SK-N-SH (cell line): ENCODE measurements at regions not wholly inside any gene's neighbourhood (a gene's known extent, or its start where the extent isn't known, plus 50 kb on each side); places are given as distances from the start of the nearest gene placed in this dataset.

ENCODE experiments used
- CTCF ChIA-PET: fragments of 300-600, 350-600 bp; formaldehyde crosslinking; extraction: SDS; loops from one replicate; lab custom pipeline; 2021; lab: Yijun Ruan, JAX
- POLR2A ChIA-PET: fragments of 350-600 bp; sonication (Branson Sonifier 250); formaldehyde crosslinking; extraction: SDS; loops from one replicate; lab custom pipeline; 2020; ENCODE audit warnings: antibody characterized with exemption, inconsistent platforms; lab: Yijun Ruan, JAX
- DNase-seq: peaks from one replicate; pipeline ENCODE4 v3.0.0; 2012
- H2AFZ ChIP-seq: fragments of 200-600 bp; sonication (generic); 2 replicates; pipeline ENCODE4 v1.8.1; 2016; ENCODE audit warnings: antibody characterized with exemption, mild to moderate bottlenecking, low read depth
- H3F3A ChIP-seq: fragments of 200-600 bp; sonication (generic); replicated peaks from 2 replicates; pipeline ENCODE3; 2016; ENCODE audit warnings: antibody characterized with exemption, mild to moderate bottlenecking; ENCODE audit not compliant: insufficient read depth
- H3K27ac ChIP-seq, 2 experiments: fragments of 200-500 bp in 1 of 2; fragments of 200-600 bp in 1 of 2; sonication (Bioruptor generic) in 1 of 2; sonication (generic), shearing (Covaris generic) in 1 of 2; 2 replicates each; pipeline versions ENCODE4 v1.5.1 to v1.6.1; 2014 to 2016; ENCODE audit warnings: low read depth in 2 of 2, inconsistent platforms in 1 of 2, low read length in 1 of 2, mild to moderate bottlenecking in 1 of 2, mixed read lengths in 1 of 2
- H3K27me3 ChIP-seq: fragments of 200-600 bp; sonication (generic), shearing (Covaris generic); 2 replicates; pipeline ENCODE4 v1.6.1; 2016; ENCODE audit warnings: mixed run types; ENCODE audit not compliant: insufficient read depth
- H3K36me3 ChIP-seq, 2 experiments: fragments of 200-500 bp in 1 of 2; fragments of 200-600 bp in 1 of 2; sonication (Bioruptor generic) in 1 of 2; sonication (generic) in 1 of 2; replicated peaks in 1 of 2; 2 replicates each; pipeline versions ENCODE3 to v1.5.1; 2014 to 2016; ENCODE audit warnings: low read length in 1 of 2, mild to moderate bottlenecking in 1 of 2; ENCODE audit not compliant: insufficient read depth in 2 of 2, control insufficient read depth in 1 of 2
- H3K4me1 ChIP-seq, 2 experiments: fragments of 200-500 bp in 1 of 2; fragments of 200-600 bp in 1 of 2; sonication (Bioruptor generic) in 1 of 2; sonication (generic), shearing (Covaris generic) in 1 of 2; 2 replicates each; pipeline versions ENCODE4 v1.5.1 to v1.6.1; 2014 to 2016; ENCODE audit warnings: low read depth in 1 of 2, low read length in 1 of 2, mixed run types in 1 of 2; ENCODE audit not compliant: insufficient read depth in 2 of 2, control insufficient read depth in 1 of 2
- H3K4me2 ChIP-seq: fragments of 200-600 bp; sonication (generic), shearing (Covaris generic); 2 replicates; pipeline ENCODE4 v1.6.1; 2017; ENCODE audit warnings: mixed run types
- H3K4me3 ChIP-seq, 2 experiments: fragments of 200-500 bp in 1 of 2; fragments of 200-600 bp in 1 of 2; sonication (Bioruptor generic) in 1 of 2; sonication (generic), shearing (Covaris generic) in 1 of 2; 2 replicates each; pipeline versions ENCODE4 v1.5.1 to v1.8.1; 2014 to 2016; ENCODE audit warnings: low read depth in 2 of 2, inconsistent platforms in 1 of 2, low read length in 1 of 2, mild to moderate bottlenecking in 1 of 2, mixed read lengths in 1 of 2, moderate library complexity in 1 of 2
- H3K79me2 ChIP-seq: fragments of 200-600 bp; sonication (generic); 2 replicates; pipeline ENCODE4 v1.8.1; 2017; ENCODE audit warnings: mild to moderate bottlenecking; ENCODE audit not compliant: insufficient read depth
- H3K9ac ChIP-seq: fragments of 200-600 bp; sonication (generic); 2 replicates; pipeline ENCODE4 v1.6.1; 2017; ENCODE audit warnings: mixed run types
- H3K9me2 ChIP-seq: fragments of 200-600 bp; sonication (generic); 2 replicates; pipeline ENCODE4 v1.6.1; 2017; ENCODE audit warnings: mixed run types
- H3K9me3 ChIP-seq: fragments of 200-600 bp; sonication (generic); 2 replicates; pipeline ENCODE4 v1.6.1; 2017; ENCODE audit warnings: mixed run types, mild to moderate bottlenecking, moderate library complexity
- H4K20me1 ChIP-seq: fragments of 200-600 bp; sonication (generic); 2 replicates; pipeline ENCODE4 v1.6.1; 2017; ENCODE audit warnings: mild to moderate bottlenecking, mixed run types; ENCODE audit not compliant: insufficient read depth
- CHD2 ChIP-seq: fragments of 150-350 bp; IDR thresholded peaks from 2 replicates; pipeline ENCODE4 v1.6.1; 2018; ENCODE audit warnings: low read length; ENCODE audit not compliant: partially characterized antibody
- EZH2phosphoT487 ChIP-seq: fragments of 200-600 bp; sonication (generic); IDR thresholded peaks from 2 replicates; pipeline ENCODE4 v1.6.1; 2017; ENCODE audit warnings: low read depth, mixed run types, mild to moderate bottlenecking, antibody characterized with exemption, moderate library complexity, borderline replicate concordance
- FOXJ3 ChIP-seq: sonication (generic); formaldehyde crosslinking; IDR thresholded peaks from 2 replicates; pipeline ENCODE4 v1.5.1; 2020; ENCODE audit warnings: mild to moderate bottlenecking, missing genetic modification reagents
- FOXM1 ChIP-seq: IDR thresholded peaks from 2 replicates; pipeline ENCODE4 v1.4.0; 2012; ENCODE audit warnings: low read depth, mild to moderate bottlenecking
- GABPA ChIP-seq: IDR thresholded peaks from 2 replicates; pipeline ENCODE4 v1.4.0; 2012; ENCODE audit warnings: low read depth, mild to moderate bottlenecking
- IRF3 ChIP-seq: fragments of 150-350 bp; IDR thresholded peaks from 2 replicates; pipeline ENCODE4 v1.6.1; 2016; ENCODE audit warnings: mild to moderate bottlenecking, low read depth, low read length
- JUND ChIP-seq: IDR thresholded peaks from 2 replicates; pipeline ENCODE4 v1.4.0; 2012
- MAX ChIP-seq: IDR thresholded peaks from 2 replicates; pipeline ENCODE4 v1.4.0; 2012; ENCODE audit warnings: low read depth
- MEF2A ChIP-seq: IDR thresholded peaks from 2 replicates; pipeline ENCODE4 v1.4.0; 2012; ENCODE audit warnings: low read depth, borderline replicate concordance
- PBX3 ChIP-seq: IDR thresholded peaks from 2 replicates; pipeline ENCODE4; 2012
- POLR2AphosphoS5 ChIP-seq: IDR thresholded peaks from 2 replicates; pipeline ENCODE4 v1.6.1; 2012; ENCODE audit warnings: low read depth, low read length
- RFX5 ChIP-seq: IDR thresholded peaks from 2 replicates; pipeline ENCODE4 v1.6.1; 2012; ENCODE audit warnings: mild to moderate bottlenecking, improper control_type of control experiment, low read length
- TAF1 ChIP-seq: IDR thresholded peaks from 2 replicates; pipeline ENCODE4 v1.6.1; 2012; ENCODE audit warnings: low read depth, mild to moderate bottlenecking, low read length, moderate library complexity, borderline replicate concordance
- TEAD4 ChIP-seq: IDR thresholded peaks from 2 replicates; pipeline ENCODE4 v1.4.0; 2012; ENCODE audit warnings: mild to moderate bottlenecking, borderline replicate concordance; ENCODE audit not compliant: insufficient read depth
- ZBTB33 ChIP-seq: IDR thresholded peaks from 2 replicates; pipeline ENCODE4 v1.4.0; 2012; ENCODE audit warnings: low read depth, borderline replicate concordance
- WGBS: methylation state at CpG from one replicate; pipeline ENCODE4 v1.1.6; 2017; ENCODE audit warnings: low lambda C conversion rate; 5-methylcytosine and 5-hydroxymethylcytosine counted together

GRCh38 chr1:244326757-244327156 is 125.0 kb downstream of the ADSS2 start:
- peaks cover 20% of the 10 kb centered on the region for H3F3A ChIP-seq
- H3K9me3 ChIP-seq = 0 out of 2 replicates have a peak, but pooled peaks cover 15% of the 10 kb centered on the region
- ChIA-PET CTCF (interaction anchor here (0.6 kb wide), 1 partner anchor 10 kb away, joined by 3 read pairs; no protein-coding TSS in a partner anchor), POLR2A (no interaction called here)
- H3K4me1 ChIP-seq = peaks cover 0 to 7% of the 10 kb centered on the region in 2 experiments; a peak in 3 of 4 replicates
- H3K9ac ChIP-seq = no peak overlapping the region
- DNase-seq = no peak
- no peaks in the 10 kb centered on the region for H3K27me3 ChIP-seq
- H3K79me2 ChIP-seq = no peaks in the 10 kb centered on the region
- H3K9me2 ChIP-seq = no peaks in the 10 kb centered on the region
- H4K20me1 ChIP-seq = no peaks in the 10 kb centered on the region
- no peak overlapping the region for H2AFZ ChIP-seq
- 40% methylated on average over 2 of the region's 2 CpGs for WGBS
- no peak overlapping the region for H3K4me2 ChIP-seq
- H3K4me3 ChIP-seq = no peak overlapping the region
- H3K27ac ChIP-seq = no peak overlapping the region
- H3K36me3 ChIP-seq = peaks cover 0 to 5% of the 10 kb centered on the region in 2 experiments
- TF ChIP-seq FOXJ3 (CRISPR knock-in tag) (no peak), EZH2phosphoT487 (no peak), FOXM1 (no peak), CHD2 (no peak), TEAD4 (no peak), ZBTB33 (no peak), IRF3 (no peak), TAF1 (no peak)

GRCh38 chr1:244327533-244327932 is 124.2 kb downstream of the ADSS2 start:
- Histone ChIP-seq H3K4me3 (no peak overlapping the region), H2AFZ (no peak overlapping the region), H3K9me2 (no peaks in the 10 kb centered on the region), H4K20me1 (no peaks in the 10 kb centered on the region), H3K27me3 (no peaks in the 10 kb centered on the region), H3F3A (peaks cover 12% of the 10 kb centered on the region), H3K4me2 (no peak overlapping the region), H3K4me1 (peaks cover 0 to 3% of the 10 kb centered on the region in 2 experiments; a peak in 3 of 4 replicates), H3K27ac (no peak overlapping the region), H3K9me3 (0 out of 2 replicates have a peak, but pooled peaks cover 15% of the 10 kb centered on the region), H3K79me2 (no peaks in the 10 kb centered on the region), H3K9ac (no peak overlapping the region), H3K36me3 (peaks cover 0 to 5% of the 10 kb centered on the region in 2 experiments)
- ChIA-PET CTCF (no interaction called here), POLR2A (no interaction called here)
- no peak for TF ChIP-seq ZBTB33
- no peak for TF ChIP-seq PBX3
- no peak for TF ChIP-seq JUND
- TF ChIP-seq TEAD4 = no peak
- TF ChIP-seq CHD2 = no peak
- TF ChIP-seq MEF2A = no peak
- no peak for TF ChIP-seq MAX
- no peak for TF ChIP-seq RFX5
- no peak for TF ChIP-seq POLR2AphosphoS5
- no peak for TF ChIP-seq GABPA
- TF ChIP-seq EZH2phosphoT487 = no peak
- no peak for TF ChIP-seq FOXM1
- no peak for DNase-seq
